GM19025 (cell line): ENCODE measurements at regions not wholly inside any gene's neighbourhood (a gene's known extent, or its start where the extent isn't known, plus 50 kb on each side); places are given as distances from the start of the nearest gene placed in this dataset.
"Not testable (repeated sequence)": the region's sequence is repeated elsewhere in the genome, so short reads cannot be mapped to it uniquely, and the experiment has no call there.

Source experiments
- ATAC-seq: cut with Tn5 transposase; IDR thresholded peaks from one replicate; pipeline ENCODE4 v1.9.1; 2021; ENCODE audit warnings: mild to moderate bottlenecking, low read depth, moderate library complexity; ENCODE audit not compliant: unreplicated experiment

DNA sequence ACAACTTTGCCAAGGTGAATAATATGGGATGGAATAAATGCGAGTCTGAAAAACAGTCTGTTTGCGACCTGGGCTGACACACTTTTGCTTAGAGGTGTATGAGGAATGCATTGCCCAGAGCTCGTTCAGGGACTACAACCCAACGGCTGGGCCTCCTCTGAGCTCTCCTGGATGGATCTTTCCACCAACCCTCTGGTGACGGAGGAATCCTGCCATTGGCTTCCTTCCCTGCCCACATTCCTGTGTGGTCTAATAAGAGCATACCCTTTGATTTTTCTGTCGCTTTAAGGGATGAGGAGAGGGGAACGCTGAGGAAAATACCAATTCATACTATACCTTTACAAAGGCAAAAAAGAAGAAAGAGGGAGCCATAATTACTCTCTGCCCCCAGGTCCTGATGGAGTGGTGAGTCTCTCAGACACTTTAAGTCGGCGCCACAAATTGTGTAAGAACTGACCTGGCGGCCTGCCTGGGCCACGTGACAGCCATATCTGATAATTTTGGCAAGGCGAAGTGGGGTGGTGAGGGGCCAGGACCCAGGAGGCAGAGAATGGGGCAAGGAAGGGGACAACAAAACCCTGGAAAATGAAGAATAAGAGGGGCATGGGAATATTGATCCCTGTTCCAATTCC, 265.2 kb upstream of the MSX2 start:
- ATAC-seq: no peak

GRCh38 chr5:174459832-174460448, 264.4 kb upstream of the MSX2 start:
- ATAC-seq: no peak

DNA sequence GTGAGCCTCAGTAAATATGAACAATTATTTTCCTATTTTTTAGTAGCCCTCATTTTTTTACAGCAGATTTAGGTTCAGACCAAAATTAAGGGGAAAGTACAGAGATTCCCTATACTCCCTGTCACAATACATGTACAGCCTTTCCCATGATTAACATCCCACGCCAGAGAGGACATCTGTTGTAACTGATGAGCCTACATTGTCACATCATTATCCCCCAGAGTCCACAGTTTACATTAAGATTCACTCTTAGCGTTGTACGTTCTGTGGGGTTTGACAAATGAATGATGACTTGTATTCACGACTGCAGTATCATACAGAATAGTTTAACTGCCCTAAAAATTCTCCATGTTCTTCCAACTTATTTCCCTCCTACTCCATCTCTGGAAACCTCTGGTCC, 262.3 kb upstream of the MSX2 start:
- no peak for ATAC-seq

GRCh38 chr5:174464504-174465165, 259.7 kb upstream of the MSX2 start:
- ATAC-seq: no peak

DNA sequence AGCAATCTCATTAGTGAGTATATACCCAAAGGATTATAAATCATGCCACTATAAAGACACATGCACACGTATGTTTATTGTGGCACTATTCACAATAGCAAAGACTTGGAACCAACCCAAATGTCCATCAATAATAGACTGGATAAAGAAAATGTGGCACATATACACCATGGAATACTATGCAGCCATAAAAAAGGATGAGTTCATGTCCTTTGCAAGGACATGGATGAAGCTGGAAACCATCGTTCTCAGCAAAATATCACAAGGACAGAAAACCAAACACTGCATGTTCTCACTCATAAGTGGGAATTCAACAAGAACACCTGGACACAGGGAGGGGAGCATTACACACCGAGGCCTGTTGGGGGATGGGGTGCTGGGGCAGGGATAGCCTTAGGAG, 252.9 kb upstream of the MSX2 start:
- not testable (repeated sequence) for ATAC-seq

GRCh38 chr5:174472956-174473355, 251.4 kb upstream of the MSX2 start:
- no peak for ATAC-seq

GRCh38 chr5:174476001-174476400, 248.4 kb upstream of the MSX2 start:
- not testable (repeated sequence) for ATAC-seq

DNA sequence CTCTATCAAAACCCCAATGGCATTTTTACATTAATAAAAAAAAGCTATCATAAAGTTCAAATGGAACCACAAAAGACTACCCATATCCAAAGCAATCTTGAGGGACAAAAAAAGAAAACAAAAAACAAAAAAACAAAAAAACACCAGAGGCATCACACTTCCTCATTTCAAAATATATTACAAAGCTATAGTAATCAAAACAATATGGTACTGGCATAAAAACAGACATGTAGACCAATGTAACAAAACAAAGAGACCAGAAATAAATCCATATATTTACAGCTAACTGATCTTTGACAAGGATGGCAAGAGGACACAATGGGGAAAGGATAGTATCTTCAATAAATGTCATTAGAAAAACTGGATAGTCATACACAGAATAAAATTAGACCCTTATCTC, 245.1 kb upstream of the MSX2 start:
- ATAC-seq: no peak

- ATAC-seq: no peak
These were observed 242.6 kb upstream of the MSX2 start for GRCh38 chr5:174481737-174482136.

DNA sequence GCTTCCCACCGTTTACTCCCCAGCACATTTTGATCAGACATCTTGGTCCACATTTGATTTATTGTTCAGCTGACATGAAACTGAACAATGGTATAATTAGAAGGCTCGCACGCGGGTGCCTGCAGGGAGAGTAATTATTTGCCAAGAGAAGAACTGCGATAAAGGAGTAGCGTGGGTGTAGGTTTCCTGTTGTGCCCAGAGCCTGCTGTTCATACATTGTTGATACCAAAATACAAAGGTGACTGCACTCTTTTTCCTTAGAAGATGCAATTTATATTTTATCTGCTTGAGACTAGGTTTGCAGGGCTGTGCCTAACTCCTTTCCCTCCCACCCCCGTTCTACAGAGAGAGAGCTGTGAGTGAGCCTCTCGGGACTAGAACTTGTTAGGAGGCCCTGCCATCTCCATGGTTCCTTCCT, 241.8 kb upstream of the MSX2 start:
- ATAC-seq: no peak

DNA sequence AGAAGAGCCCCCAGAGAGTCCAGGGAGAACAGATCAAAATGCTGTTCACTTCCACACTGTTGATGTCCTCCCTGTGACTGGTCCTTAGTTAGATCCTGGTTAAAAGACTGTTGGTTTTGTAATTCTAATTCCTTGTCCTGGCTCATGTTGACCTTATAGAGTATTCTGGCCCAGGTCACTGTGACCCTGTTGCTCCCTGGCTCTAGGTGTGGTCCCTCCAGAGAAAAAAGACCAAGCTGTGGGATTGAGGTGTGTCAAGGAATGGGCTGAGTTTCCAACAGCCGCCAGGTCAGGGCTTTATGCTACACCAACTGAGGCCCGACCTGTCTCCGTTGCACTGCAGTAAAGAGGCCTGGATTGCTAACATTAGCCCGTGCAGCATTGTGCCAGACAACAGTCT, 241.0 kb upstream of the MSX2 start:
- ATAC-seq: no peak

GRCh38 chr5:174489215-174489614, 235.2 kb upstream of the MSX2 start:
- ATAC-seq: no peak

GRCh38 chr5:174489920-174490597, 234.3 kb upstream of the MSX2 start:
- ATAC-seq: no peak

DNA sequence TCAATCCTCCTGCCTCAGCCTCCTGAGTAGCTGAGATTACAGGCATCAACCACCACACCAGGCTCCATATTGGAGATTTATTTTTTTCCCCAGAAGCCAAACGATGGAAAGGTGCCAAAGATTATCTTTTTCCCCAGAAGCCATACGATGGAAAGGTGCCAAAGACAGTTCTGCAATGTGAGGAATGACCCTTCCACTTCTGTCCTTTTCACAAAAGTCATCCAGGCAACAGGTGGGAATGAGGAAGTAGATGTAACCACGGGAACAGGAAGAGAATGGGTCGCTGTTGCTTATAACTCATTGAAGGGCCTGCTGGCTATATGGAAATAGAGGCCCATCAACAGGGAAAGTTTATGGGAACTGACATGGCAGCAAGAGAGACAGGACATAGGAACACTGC, 233.7 kb upstream of the MSX2 start:
- ATAC-seq: no peak

DNA sequence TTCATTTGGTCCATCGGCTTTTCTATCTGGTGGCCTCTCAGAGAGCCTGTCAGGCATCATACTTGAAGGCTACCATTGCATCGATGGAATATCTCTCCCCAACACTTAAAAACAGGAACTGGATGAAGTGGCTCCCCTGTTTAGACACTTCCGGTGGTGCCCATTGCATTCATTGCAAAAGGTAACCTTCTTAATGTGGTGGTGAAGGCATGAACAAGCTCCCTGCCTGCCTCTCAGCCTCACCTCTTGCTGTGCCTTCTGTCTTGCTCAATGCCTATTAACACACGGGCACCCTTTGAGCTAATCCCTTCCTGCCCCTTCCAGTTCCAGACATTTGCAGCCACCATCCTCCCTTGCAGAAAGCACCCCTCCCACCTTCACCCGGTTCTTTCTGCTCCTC, 233.1 kb upstream of the MSX2 start:
- no peak for ATAC-seq

- ATAC-seq: no peak
These were observed 232.5 kb upstream of the MSX2 start for GRCh38 chr5:174491761-174492350.

DNA sequence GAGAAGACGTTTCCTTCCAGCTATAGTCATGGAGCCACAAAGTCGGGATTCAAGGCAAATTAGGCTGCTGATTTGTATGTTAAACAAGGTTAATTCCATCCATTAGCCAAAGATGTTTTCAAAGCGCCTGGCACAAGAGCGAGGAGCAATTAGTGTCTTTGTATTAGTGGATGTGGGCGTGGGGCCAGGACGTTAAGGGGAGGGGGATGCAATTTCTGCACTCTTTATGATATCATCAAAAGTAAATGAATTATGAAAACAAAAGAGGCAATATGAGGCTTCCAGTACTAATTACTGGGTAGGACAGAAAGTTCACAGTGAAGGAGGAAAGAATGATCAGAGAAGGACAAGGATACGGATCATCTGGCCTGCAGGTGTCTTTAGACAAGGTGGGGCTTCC, 230.9 kb upstream of the MSX2 start:
- ATAC-seq: no peak

DNA sequence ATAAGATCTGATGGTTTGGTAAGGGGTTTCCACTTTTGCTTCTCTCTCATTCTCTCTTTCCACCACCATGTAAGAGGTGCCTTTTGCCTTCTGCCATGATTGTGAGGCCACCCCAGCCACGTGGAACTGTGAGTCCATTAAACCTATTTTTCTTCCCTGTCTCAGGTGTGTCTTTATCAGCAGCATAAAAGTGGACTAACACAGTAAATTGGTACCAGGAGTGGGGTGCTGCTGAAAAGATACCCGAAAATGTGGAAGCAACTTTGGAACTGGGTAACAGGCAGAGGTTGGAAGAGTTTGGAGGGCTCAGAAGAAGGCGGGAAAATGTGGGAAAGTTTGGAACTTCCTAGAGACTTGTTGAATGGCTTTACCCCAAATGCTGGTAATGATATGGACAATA, 226.4 kb upstream of the MSX2 start:
- ATAC-seq: not testable (repeated sequence)

DNA sequence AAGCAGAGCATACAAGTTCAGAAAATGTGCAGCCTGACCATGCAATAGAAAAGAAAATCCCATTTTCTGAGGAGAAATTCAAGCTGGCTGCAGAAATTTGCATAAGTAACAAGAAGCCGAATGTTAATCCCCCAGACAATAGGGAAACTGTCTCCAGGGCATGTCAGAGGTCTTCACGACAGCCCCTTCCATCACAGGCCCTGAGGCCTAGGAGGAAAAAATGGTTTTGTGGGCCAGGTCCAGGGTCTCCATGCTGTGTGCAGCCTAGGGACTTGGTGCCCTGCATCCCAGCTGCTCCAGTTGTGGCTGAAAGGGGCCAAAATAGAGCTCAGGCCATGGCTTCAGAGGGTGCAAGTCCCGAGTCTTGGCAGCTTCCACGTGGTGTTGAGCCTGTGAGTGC, 225.8 kb upstream of the MSX2 start:
- ATAC-seq: not testable (repeated sequence)

GRCh38 chr5:174500636-174501035, 223.7 kb upstream of the MSX2 start:
- no peak for ATAC-seq

DNA sequence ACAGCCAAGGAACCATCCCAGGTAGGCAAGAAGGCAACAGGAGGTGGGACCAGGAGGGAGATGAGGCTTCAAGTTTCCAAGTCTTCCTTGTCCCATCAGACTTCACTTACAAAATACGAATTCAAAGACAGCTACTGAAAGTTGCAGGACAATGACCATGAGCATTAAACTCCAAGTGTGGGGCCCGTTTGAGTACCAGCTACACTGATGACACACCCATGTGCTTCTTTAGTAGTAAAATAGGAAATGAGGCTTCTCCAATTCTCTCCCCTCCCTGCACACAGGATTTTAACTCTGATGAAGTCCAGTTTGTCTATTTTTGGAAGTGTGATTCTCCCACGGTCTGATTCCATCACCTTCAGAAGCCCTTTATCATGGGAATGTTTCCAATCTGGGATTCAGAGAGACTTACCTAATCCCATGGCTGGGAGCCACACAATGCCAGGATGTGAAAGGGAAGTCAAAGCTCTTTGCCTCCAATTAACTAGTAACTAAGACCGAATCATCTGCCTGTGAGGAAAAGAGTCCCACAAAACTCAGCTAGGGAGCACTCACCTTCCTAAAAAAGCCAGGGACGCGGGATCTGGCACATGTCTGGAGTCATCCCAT, 222.8 kb upstream of the MSX2 start:
- no peak for ATAC-seq
